Vagina (tissue), 2 donors: ENCODE measurements at regions not wholly inside any gene's neighbourhood (a gene's known extent, or its start where the extent isn't known, plus 50 kb on each side); places are given as distances from the start of the nearest gene placed in this dataset.

Experiments
- DNase-seq, 2 donors: peaks; one replicate each; pipeline ENCODE4 v3.0.0-alpha.2; 2017; ENCODE audit errors: extremely low spot score in 2 of 2
- H3K27ac ChIP-seq: fragments of 200-600 bp; sonication (generic); one replicate; pipeline ENCODE4 v1.5.1; 2019
- H3K27me3 ChIP-seq: fragments of 200-600 bp; sonication (generic); one replicate; pipeline ENCODE4 v1.5.1; 2019
- H3K36me3 ChIP-seq, 2 donors: fragments of 200-600 bp; sonication (generic); one replicate each; pipeline ENCODE4 v1.5.1; 2017 to 2019
- H3K4me1 ChIP-seq: fragments of 200-600 bp; sonication (generic); one replicate; pipeline ENCODE4 v1.5.1; 2019
- H3K4me3 ChIP-seq, 2 donors: fragments of 200-600 bp; sonication (generic); 1 replicate in 1 of 2; 2 replicates in 1 of 2; pipeline ENCODE4 v1.5.1; 2016 to 2019
- H3K9me3 ChIP-seq: fragments of 200-600 bp; sonication (generic); one replicate; pipeline ENCODE4 v1.5.1; 2019
- POLR2A ChIP-seq, 2 donors: fragments of 450-650 bp; IDR thresholded peaks; one replicate each; pipeline ENCODE4 v1.6.1; 2017; ENCODE audit warnings: antibody characterized with exemption in 2 of 2, mild to moderate bottlenecking in 2 of 2, moderate library complexity in 2 of 2
- POLR2AphosphoS5 ChIP-seq, 2 donors: sonication (generic); formaldehyde crosslinking; IDR thresholded peaks; one replicate each; pipeline ENCODE4 v1.9.0; 2017; ENCODE audit warnings: antibody characterized with exemption in 2 of 2, mild to moderate bottlenecking in 2 of 2, low read depth in 1 of 2; ENCODE audit not compliant: insufficient read depth in 1 of 2
- intact Hi-C: fragments of 100-400 bp; cut with DNase I; formaldehyde crosslinking; loops from one replicate; pipeline ENCODE4 v1.15.1; 2023
- TF ChIP-seq, protein P1 (sequence below), 3 experiments: fragments of 450-650 bp in 2 of 3; fragments of 200-600 bp in 1 of 3; sonication (generic) in 1 of 3; IDR thresholded peaks; one replicate each; pipeline ENCODE4 v1.5.1; 2017 to 2019; ENCODE audit warnings: antibody characterized with exemption in 3 of 3, mild to moderate bottlenecking in 2 of 3, moderate library complexity in 2 of 3

DNA sequence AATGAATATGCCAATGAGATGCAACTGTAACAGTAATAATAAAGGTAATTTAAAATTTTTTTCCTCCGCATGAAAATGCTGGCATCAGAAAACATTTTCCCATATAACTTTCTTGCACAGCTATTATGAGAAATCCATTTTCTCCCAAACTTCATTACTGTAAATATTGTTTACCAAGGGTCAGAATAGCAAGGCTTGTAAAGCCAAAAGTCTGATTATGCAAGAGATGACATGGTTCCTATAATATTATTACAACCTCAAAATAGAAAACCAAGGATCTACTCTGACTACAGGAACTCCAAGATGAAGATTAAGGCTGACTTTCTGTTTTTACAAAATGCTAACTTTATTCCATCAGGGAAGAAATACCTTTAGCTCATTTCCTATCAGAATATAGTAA, 162.7 kb upstream of the CDK1 start:
- H3K4me1 ChIP-seq = no peaks in the 10 kb centered on the region
- TF ChIP-seq POLR2AphosphoS5 (IDR thresholded peaks at IDR 0.05; ENCODE audit: insufficient read depth in 1 of 2, low read depth in 1 of 2) (no peak), POLR2A (IDR thresholded peaks at IDR 0.05) (no peak)
- TF ChIP-seq, protein P1, sequence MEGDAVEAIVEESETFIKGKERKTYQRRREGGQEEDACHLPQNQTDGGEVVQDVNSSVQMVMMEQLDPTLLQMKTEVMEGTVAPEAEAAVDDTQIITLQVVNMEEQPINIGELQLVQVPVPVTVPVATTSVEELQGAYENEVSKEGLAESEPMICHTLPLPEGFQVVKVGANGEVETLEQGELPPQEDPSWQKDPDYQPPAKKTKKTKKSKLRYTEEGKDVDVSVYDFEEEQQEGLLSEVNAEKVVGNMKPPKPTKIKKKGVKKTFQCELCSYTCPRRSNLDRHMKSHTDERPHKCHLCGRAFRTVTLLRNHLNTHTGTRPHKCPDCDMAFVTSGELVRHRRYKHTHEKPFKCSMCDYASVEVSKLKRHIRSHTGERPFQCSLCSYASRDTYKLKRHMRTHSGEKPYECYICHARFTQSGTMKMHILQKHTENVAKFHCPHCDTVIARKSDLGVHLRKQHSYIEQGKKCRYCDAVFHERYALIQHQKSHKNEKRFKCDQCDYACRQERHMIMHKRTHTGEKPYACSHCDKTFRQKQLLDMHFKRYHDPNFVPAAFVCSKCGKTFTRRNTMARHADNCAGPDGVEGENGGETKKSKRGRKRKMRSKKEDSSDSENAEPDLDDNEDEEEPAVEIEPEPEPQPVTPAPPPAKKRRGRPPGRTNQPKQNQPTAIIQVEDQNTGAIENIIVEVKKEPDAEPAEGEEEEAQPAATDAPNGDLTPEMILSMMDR (IDR thresholded peaks at IDR 0.05) = no peak
- intact Hi-C loops = no loop called here
- no peaks in the 10 kb centered on the region for H3K36me3 ChIP-seq
- H3K27ac ChIP-seq = no peak overlapping the region
- DNase-seq = no peak
- no peaks in the 10 kb centered on the region for H3K27me3 ChIP-seq
- H3K4me3 ChIP-seq = no peak overlapping the region
- no peaks in the 10 kb centered on the region for H3K9me3 ChIP-seq

DNA sequence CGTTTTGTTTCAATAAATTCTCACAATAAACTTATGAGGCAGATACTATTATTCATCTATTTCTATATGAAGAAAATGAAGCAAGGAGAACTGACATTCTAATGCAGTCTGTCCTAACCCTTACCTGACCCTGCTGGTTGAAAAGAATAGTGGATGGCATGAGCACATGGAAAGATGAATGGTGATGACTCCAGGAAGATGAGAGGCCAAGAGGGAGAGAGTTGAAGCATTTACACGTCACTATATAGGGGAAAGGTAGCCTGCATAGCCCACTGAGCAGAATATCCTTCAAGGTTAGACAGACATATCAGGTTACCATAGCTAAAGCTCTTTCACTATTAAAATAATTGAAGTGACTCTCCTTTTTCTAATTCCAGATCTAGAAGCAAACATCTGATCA, 163.9 kb upstream of the CDK1 start:
- intact Hi-C loops = no loop called here
- Histone ChIP-seq H3K36me3 (no peaks in the 10 kb centered on the region), H3K27ac (no peak overlapping the region), H3K4me3 (no peak overlapping the region), H3K4me1 (no peaks in the 10 kb centered on the region), H3K27me3 (no peaks in the 10 kb centered on the region), H3K9me3 (no peaks in the 10 kb centered on the region)
- DNase-seq = no peak
- no peak for TF ChIP-seq POLR2A (IDR thresholded peaks at IDR 0.05)
- TF ChIP-seq POLR2AphosphoS5 (IDR thresholded peaks at IDR 0.05; ENCODE audit: insufficient read depth in 1 of 2, low read depth in 1 of 2) = no peak
- TF ChIP-seq, protein P1 (IDR thresholded peaks at IDR 0.05) = no peak

DNA sequence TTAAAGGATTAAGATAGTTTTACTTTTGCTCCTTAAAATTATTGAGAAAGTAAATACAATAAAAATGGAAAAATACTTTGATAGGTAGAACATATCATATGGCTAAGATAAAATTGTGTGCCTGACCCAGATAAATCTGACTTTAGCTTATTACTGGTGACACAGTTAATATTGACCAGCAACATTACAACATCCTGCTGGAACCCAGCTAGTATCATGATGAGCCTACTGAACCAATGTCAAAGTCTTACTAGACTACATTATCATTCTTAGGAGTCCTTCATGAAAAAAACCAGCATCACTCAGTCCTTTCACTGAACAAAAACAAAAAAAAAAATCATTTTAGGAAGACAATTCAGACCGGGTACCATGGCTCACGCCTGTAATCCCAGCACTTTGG, 164.8 kb upstream of the CDK1 start:
- H3K4me3 ChIP-seq = no peak overlapping the region
- H3K27me3 ChIP-seq = no peaks in the 10 kb centered on the region
- intact Hi-C loops = no loop called here
- H3K9me3 ChIP-seq = no peaks in the 10 kb centered on the region
- no peaks in the 10 kb centered on the region for H3K36me3 ChIP-seq
- no peaks in the 10 kb centered on the region for H3K4me1 ChIP-seq
- no peak for DNase-seq
- TF ChIP-seq, protein P1 (IDR thresholded peaks at IDR 0.05) = no peak
- TF ChIP-seq POLR2AphosphoS5 (IDR thresholded peaks at IDR 0.05; ENCODE audit: insufficient read depth in 1 of 2, low read depth in 1 of 2) (no peak), POLR2A (IDR thresholded peaks at IDR 0.05) (no peak)
- H3K27ac ChIP-seq = no peak overlapping the region

DNA sequence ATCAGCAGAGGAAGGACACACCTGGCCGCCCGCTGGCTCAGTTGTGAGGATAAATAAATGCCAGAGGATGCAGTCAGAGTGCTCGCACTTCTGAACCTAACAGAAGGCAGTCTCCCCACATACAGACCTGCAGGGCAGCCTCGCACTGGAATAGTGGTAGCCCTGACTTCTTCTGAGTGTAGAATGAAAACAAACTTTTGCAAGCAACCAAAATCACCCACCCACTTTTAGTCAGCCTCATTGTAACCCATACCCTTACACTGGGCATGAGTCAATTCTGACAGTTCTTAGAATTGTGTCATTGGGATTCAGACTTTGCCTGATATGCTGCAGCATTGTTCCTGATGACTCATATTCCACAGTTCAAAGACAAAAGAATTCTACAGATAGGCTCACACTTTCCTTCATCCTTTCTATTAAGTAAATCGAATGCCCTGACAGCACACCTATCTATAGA, 167.0 kb upstream of the CDK1 start:
- H3K4me3 ChIP-seq = no peak overlapping the region
- intact Hi-C loops = no loop called here
- H3K36me3 ChIP-seq = no peaks in the 10 kb centered on the region
- no peaks in the 10 kb centered on the region for H3K9me3 ChIP-seq
- TF ChIP-seq POLR2A (IDR thresholded peaks at IDR 0.05) = no peak
- TF ChIP-seq, protein P1 (IDR thresholded peaks at IDR 0.05) = no peak
- no peak for TF ChIP-seq POLR2AphosphoS5 (IDR thresholded peaks at IDR 0.05; ENCODE audit: insufficient read depth in 1 of 2, low read depth in 1 of 2)
- no peaks in the 10 kb centered on the region for H3K27me3 ChIP-seq
- no peak overlapping the region for H3K27ac ChIP-seq
- no peak for DNase-seq
- H3K4me1 ChIP-seq = no peaks in the 10 kb centered on the region

DNA sequence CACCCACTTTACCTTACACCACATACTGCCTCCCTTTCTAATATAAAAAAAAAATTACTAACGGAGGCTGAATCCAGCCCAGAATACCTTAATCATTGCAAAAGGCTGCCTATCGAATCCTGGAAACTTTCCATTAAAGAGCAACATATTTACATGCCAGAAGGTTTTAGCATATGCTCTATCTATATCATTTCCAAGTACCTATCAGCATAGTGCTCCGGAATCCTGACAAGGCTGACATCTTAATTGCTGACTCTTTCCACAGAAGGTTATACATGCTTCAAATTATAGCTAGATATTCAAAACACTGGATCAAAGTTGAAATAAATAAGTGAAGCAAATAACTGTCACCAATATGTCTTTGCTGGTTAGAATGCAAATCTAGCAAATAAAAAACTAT, 170.9 kb upstream of the CDK1 start:
- no peak overlapping the region for H3K4me3 ChIP-seq
- TF ChIP-seq POLR2AphosphoS5 (IDR thresholded peaks at IDR 0.05; ENCODE audit: insufficient read depth in 1 of 2, low read depth in 1 of 2) = no peak
- TF ChIP-seq, protein P1 (IDR thresholded peaks at IDR 0.05) = no peak
- no peak for TF ChIP-seq POLR2A (IDR thresholded peaks at IDR 0.05)
- no peak overlapping the region for H3K27ac ChIP-seq
- H3K9me3 ChIP-seq = no peaks in the 10 kb centered on the region
- H3K36me3 ChIP-seq = no peaks in the 10 kb centered on the region
- H3K4me1 ChIP-seq = no peaks in the 10 kb centered on the region
- intact Hi-C loops = no loop called here
- H3K27me3 ChIP-seq = no peaks in the 10 kb centered on the region
- DNase-seq = no peak
